ENCODE measurements at regions not wholly inside any gene's neighbourhood (a gene's known extent, or its start where the extent isn't known, plus 50 kb on each side); places are given as distances from the start of the nearest gene placed in this dataset.
"Not testable (repeated sequence)": the region's sequence is repeated elsewhere in the genome, so short reads cannot be mapped to it uniquely, and the experiment has no call there.

GRCh38 chr12:91722072-91722471 lies 423.6 kb downstream of the BTG1 start:
- intact Hi-C loops (cut with DNase I), result no loop called here
- DNase-seq (ENCODE audit: extremely low spot score in 2 of 2), result no peak
- H3K9me3 ChIP-seq, result no peaks in the 10 kb centered on the region
- no peak overlapping the region for H3K4me3 ChIP-seq
- H3K27ac ChIP-seq, result no peak overlapping the region
- TF ChIP-seq POLR2AphosphoS5 (IDR thresholded peaks at IDR 0.05; ENCODE audit: insufficient read depth in 1 of 2, low read depth in 1 of 2) (no peak), POLR2A (IDR thresholded peaks at IDR 0.05) (no peak), CTCF (IDR thresholded peaks at IDR 0.05) (no peak)
- H3K27me3 ChIP-seq, result no peaks in the 10 kb centered on the region
- no peaks in the 10 kb centered on the region for H3K4me1 ChIP-seq
- no peaks in the 10 kb centered on the region for H3K36me3 ChIP-seq

DNA sequence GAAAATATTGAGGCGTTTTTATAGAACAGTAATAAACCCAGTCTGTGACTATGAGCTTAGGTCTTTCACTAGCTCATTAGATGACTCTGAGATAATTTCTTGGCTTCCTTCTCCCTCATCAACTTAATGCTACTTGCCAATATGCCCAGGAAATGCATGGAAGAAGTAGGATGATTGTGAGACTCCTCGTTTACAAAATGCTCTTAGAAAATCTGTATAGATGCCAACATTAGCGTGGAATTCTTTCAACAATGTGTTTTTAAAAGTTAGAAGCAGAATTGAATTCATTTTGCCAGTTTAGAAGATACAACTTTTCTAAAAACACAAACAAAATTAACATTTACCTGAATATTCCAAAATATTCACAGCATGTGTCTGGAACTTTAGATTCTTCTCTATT lies 424.6 kb downstream of the BTG1 start:
- TF ChIP-seq POLR2A (IDR thresholded peaks at IDR 0.05) (no peak), CTCF (IDR thresholded peaks at IDR 0.05) (no peak), POLR2AphosphoS5 (IDR thresholded peaks at IDR 0.05; ENCODE audit: insufficient read depth in 1 of 2, low read depth in 1 of 2) (no peak)
- Histone ChIP-seq H3K4me1 (no peaks in the 10 kb centered on the region), H3K27ac (no peak overlapping the region), H3K4me3 (no peak overlapping the region), H3K9me3 (no peaks in the 10 kb centered on the region), H3K27me3 (no peaks in the 10 kb centered on the region), H3K36me3 (no peaks in the 10 kb centered on the region)
- intact Hi-C loops (cut with DNase I), result no loop called here
- DNase-seq (ENCODE audit: extremely low spot score in 2 of 2), result no peak

GRCh38 chr12:91718326-91718725 lies 427.3 kb downstream of the BTG1 start:
- DNase-seq (ENCODE audit: extremely low spot score in 2 of 2), result no peak
- no peaks in the 10 kb centered on the region for H3K4me1 ChIP-seq
- intact Hi-C loops (cut with DNase I), result no loop called here

GRCh38 chr12:91717804-91718203 lies 427.8 kb downstream of the BTG1 start:
- Histone ChIP-seq H3K36me3 (no peaks in the 10 kb centered on the region), H3K4me3 (no peak overlapping the region), H3K27ac (no peak overlapping the region), H3K9me3 (no peaks in the 10 kb centered on the region), H3K4me1 (no peaks in the 10 kb centered on the region), H3K27me3 (no peaks in the 10 kb centered on the region)
- no peak for DNase-seq (ENCODE audit: extremely low spot score in 2 of 2)
- TF ChIP-seq POLR2AphosphoS5 (IDR thresholded peaks at IDR 0.05; ENCODE audit: insufficient read depth in 1 of 2, low read depth in 1 of 2) (no peak), POLR2A (IDR thresholded peaks at IDR 0.05) (no peak)
- intact Hi-C loops (cut with DNase I), result no loop called here

More at GRCh38 chr12:91718326-91718725, 427.3 kb downstream of the BTG1 start:
- TF ChIP-seq POLR2A (IDR thresholded peaks at IDR 0.05) (no peak), POLR2AphosphoS5 (IDR thresholded peaks at IDR 0.05; ENCODE audit: insufficient read depth in 1 of 2, low read depth in 1 of 2) (peak in 1 of 2 donors; percentile 74)
- no peaks in the 10 kb centered on the region for H3K36me3 ChIP-seq
- no peaks in the 10 kb centered on the region for H3K9me3 ChIP-seq
- no peaks in the 10 kb centered on the region for H3K27me3 ChIP-seq
- H3K27ac ChIP-seq, result no peak overlapping the region
- no peak overlapping the region for H3K4me3 ChIP-seq

DNA sequence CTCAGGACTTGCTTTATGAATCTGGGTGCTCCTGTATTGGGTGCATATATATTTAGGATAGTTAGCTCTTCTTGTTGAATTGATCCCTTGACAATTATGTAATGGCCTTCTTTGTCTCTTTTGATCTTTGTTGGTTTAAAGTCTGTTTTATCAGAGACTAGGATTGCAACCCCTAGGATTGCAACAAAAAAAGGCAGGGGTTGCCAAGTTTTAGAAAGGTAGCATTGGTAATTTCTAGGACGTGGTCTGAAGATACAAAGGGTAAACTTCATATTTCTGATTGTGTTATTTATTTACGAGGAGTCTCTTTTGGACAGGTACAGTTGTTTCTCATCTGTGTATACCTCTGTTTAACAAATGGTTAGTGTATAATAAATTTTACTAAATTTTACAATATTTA lies 433.7 kb downstream of the BTG1 start:
- H3K4me3 ChIP-seq; H3K27ac ChIP-seq; H3K27me3 ChIP-seq; H3K9me3 ChIP-seq; DNase-seq (ENCODE audit: extremely low spot score in 2 of 2); intact Hi-C loops (cut with DNase I); H3K4me1 ChIP-seq; H3K36me3 ChIP-seq: not testable (repeated sequence)

- H3K4me3 ChIP-seq, result no peak overlapping the region
- H3K9me3 ChIP-seq, result no peaks in the 10 kb centered on the region
- no peaks in the 10 kb centered on the region for H3K4me1 ChIP-seq
- H3K27me3 ChIP-seq, result no peaks in the 10 kb centered on the region
- no peak for TF ChIP-seq POLR2AphosphoS5 (IDR thresholded peaks at IDR 0.05; ENCODE audit: insufficient read depth in 1 of 2, low read depth in 1 of 2)
- TF ChIP-seq POLR2A (IDR thresholded peaks at IDR 0.05), result no peak
- TF ChIP-seq CTCF (IDR thresholded peaks at IDR 0.05), result no peak
- H3K36me3 ChIP-seq, result no peaks in the 10 kb centered on the region
- H3K27ac ChIP-seq, result no peak overlapping the region
- no peak for DNase-seq (ENCODE audit: extremely low spot score in 2 of 2)
- intact Hi-C loops (cut with DNase I), result no loop called here
These were observed 439.2 kb downstream of the BTG1 start for GRCh38 chr12:91706466-91706865.

DNA sequence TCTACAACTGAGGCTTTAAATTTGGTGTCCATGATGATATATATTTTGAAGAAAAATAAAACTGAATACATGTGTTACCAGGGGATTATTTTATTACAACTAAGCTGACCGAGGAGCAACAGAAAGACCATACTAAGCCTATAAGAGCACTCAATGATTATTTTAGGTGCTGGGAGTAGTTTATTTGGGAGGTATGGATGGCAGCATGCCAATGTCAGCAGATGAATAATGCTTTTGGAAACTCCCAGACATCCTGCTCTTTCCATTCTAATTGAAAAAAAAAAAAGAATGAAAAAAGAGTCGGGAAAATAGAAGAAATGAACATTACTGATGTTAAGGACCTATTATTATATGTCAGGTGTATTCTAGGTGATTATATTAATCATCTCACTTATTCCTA lies 441.2 kb downstream of the BTG1 start:
- H3K4me3 ChIP-seq, result no peak overlapping the region
- H3K27me3 ChIP-seq, result no peaks in the 10 kb centered on the region
- H3K36me3 ChIP-seq, result no peaks in the 10 kb centered on the region
- intact Hi-C loops (cut with DNase I), result no loop called here
- H3K4me1 ChIP-seq, result no peaks in the 10 kb centered on the region
- no peaks in the 10 kb centered on the region for H3K9me3 ChIP-seq
- no peak overlapping the region for H3K27ac ChIP-seq
- TF ChIP-seq CTCF (IDR thresholded peaks at IDR 0.05) (no peak), POLR2A (IDR thresholded peaks at IDR 0.05) (no peak), POLR2AphosphoS5 (IDR thresholded peaks at IDR 0.05; ENCODE audit: insufficient read depth in 1 of 2, low read depth in 1 of 2) (no peak)
- no peak for DNase-seq (ENCODE audit: extremely low spot score in 2 of 2)
